Stimulated activated CD8-positive, alpha-beta memory T cell treated with anti-CD3 and anti-CD28 coated beads, Interleukin-4, amount 100 ng/mL, for 4 hours (primary cell): ENCODE measurements at regions not wholly inside any gene's neighbourhood (a gene's known extent, or its start where the extent isn't known, plus 50 kb on each side); places are given as distances from the start of the nearest gene placed in this dataset.

ENCODE experiments used
- DNase-seq, 2 donors: peaks; one replicate each; pipeline ENCODE4 v3.0.0-alpha.2; 2020; ENCODE audit warnings: low read depth in 2 of 2, low spot score in 1 of 2

- DNase-seq = no peak
Measured at GRCh38 chr6:148082044-148082443, 260.6 kb upstream of the SASH1 start.

DNA sequence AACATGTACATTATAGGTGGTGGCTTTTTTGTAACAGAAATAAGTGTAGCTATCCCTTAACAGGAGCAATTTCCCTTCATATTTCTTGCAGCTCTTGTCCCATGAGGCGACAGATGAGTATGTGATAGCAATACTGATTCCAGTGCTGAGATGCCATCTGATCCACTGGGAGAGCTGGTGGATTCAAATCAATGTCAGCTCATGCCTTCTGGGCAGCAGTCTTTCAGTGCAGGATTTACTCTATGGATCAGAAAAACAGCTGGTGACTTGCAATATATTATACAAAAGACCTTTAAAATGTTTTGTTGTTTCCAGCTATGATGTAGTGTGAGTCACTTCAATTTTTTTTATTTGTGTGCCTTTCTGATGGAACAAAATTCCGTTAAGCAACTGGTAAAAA is 259.9 kb upstream of the SASH1 start:
- no peak for DNase-seq

DNA sequence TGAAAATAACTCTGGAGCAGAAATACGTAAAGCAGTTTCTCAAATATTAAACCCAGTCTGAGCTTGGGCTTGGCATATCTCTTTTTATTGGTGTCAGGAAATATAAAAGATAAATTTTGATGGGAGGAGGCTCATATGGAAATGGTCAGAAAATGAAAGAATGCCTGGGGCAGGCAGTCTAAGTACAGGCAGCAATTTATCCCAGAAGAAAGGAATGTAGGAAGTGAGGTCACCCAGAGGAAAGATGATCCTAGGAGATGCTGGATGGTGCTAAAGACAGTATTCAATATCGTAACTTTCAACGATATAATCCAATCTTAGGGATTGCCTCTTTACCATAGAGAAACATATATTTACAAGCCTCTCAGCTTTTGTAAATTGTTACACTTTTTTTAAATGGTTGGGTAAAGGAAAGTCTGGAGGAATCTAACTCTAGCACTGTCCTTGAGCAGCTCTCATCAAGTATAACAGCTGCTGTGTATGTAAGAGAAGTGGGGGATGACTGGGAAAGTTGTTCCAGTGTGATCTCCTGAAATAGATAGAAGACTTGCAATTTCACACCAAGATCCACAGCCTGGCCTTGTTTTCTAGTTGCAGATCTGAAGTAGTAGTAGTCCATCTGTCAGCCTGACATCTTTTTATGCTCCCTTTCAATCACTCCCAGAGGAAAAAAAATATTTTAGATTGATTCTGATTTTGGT is 256.9 kb upstream of the SASH1 start:
- DNase-seq = no peak

GRCh38 chr6:148086386-148086785 is 256.3 kb upstream of the SASH1 start:
- no peak for DNase-seq

DNA sequence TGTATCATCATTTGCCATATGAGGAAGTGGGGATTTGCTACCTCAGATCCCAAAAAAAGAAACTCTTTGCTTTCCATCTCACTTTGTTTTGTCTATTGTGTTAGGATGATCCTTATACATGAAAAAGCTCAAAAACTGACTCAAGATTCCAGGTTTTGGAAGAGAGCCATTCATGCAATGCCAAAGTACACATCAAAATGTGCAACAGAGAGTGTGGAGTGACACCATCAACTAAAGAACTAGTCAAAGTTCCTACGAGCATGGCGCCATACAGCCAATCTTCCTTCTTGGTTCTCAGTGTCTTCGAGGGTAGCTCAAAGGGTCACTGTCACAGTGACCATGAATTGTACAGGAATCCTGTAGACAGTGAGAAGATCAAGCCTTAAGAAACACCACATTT is 255.8 kb upstream of the SASH1 start:
- DNase-seq = no peak

GRCh38 chr6:148087659-148088058 is 255.0 kb upstream of the SASH1 start:
- DNase-seq = no peak

DNA sequence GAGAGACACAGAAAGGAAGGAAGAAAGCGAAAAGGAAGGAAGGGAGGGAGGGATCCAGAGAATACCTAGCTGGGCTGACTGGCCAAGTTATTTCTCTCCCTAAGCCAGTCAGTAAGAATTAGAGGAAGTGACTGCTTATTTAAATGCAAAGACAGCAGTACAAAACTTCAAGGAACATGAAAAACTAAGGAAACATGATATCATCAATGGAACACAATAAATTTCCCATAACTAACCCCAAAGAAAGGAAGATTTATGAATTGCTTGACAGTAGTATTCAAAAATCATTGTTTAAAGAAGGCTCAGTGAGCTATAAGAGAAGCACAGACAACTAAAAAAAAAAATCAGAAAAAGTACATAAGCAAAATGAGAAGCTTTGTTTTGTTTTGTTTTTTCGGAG is 252.3 kb upstream of the SASH1 start:
- no peak for DNase-seq

GRCh38 chr6:148091394-148091793 is 251.2 kb upstream of the SASH1 start:
- no peak for DNase-seq

DNA sequence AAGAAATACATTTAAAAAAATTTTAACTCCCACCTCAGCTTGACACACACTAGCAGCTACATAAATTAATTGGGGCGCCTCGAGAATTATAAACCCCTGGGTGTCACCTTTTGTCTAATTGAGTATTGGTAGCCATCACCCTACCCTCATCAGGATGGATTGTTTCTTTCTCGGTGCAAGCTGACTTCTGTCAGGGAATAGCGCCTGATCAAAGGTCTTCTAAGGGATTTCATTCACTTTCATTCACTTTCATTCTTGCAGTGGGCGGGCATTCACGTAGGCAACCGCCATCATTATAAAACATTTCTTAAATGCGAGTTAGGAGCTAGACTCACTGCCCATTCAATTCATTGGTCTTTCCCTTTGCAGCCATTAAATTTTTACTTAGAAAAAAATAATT is 239.2 kb upstream of the SASH1 start:
- DNase-seq = no peak

DNA sequence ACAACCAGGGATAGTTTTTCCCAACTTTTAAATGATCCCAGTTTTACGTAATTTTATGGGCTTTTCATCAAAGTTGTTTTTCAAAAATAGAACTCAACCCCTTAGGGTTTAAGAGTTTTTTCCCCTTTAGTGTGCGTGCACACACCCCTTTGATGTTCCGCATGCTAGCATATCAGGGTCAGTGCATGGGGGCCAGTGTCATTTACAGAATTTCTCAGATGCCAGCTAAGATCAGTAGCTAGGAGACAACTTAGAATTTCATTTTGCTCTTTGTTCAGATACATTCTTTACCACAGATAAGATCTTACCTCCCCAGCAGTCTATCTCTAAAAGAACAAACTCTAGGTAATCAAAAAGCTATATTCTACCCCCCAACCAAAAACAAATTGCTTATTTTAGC is 238.5 kb upstream of the SASH1 start:
- DNase-seq = no peak

- DNase-seq = no peak
Measured at GRCh38 chr6:148105695-148106094, 236.9 kb upstream of the SASH1 start.

- no peak for DNase-seq
Measured at GRCh38 chr6:148107911-148108310, 234.7 kb upstream of the SASH1 start.

GRCh38 chr6:148109732-148110131 is 232.9 kb upstream of the SASH1 start:
- DNase-seq = no peak

- no peak for DNase-seq
Measured at GRCh38 chr6:148110925-148111324, 231.7 kb upstream of the SASH1 start.

- no peak for DNase-seq
Measured at GRCh38 chr6:148112851-148113319, 229.8 kb upstream of the SASH1 start.

- no peak for DNase-seq
Measured at GRCh38 chr6:148116001-148116400, 226.6 kb upstream of the SASH1 start.

DNA sequence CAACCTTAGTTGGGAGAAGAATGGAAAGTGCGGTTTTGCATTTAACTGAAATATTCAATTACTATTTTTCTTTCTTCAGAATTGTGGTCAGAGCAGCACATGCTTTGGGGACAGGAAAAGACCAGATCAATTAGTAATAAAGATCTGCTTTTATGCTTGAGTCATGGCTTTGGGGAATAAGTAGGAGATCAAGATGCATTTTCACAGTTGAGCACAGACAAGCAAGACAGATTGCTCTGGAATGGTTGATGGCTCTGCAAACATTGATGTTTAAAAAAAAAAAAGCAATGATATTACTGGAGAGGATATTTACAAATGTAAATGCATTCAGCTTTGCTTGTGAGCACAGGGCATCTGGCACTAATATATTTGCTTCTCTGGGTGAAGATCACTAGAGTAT is 224.4 kb upstream of the SASH1 start:
- DNase-seq = no peak

GRCh38 chr6:148128014-148128730 is 214.5 kb upstream of the SASH1 start:
- DNase-seq = no peak

- no peak for DNase-seq
Measured at GRCh38 chr6:148134592-148134991, 208.0 kb upstream of the SASH1 start.

DNA sequence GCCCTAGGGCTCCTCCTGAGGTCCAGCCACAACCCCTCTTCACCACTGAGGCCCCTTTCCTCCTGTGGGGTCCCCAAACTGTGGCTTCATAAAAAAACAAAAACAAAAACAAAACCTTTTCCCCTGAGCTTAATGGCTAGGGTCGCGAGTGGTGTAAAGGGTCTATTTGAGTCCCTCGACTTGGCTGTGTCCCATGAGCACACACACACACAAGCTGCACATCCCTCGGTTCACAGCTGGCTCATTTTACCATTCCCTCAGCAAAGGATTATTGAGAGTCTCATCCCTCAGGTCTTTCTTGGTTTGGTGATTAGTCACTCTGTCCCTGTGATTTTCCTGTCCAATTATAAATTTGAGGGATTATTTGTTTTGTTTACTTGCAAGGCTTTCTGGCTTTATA is 206.1 kb upstream of the SASH1 start:
- DNase-seq = no peak

DNA sequence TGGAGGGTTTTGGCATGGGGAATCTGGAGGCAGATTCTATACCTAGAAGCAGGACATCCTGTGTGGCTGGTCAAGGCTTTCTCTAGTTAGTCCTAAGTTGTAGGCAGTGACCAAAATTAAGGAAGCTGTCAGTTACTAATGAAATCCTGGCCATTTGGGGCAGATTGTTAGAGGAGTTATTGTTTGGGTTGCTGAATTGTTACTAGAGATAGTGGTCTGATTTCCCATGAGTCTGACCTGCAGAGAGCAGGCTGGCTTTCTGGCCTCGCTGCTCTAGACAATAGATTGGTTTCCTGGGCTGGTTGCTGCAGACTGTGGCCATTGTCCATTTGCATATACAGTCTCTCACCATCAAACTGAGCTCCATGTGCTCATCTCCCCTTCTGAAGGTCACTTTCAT is 205.0 kb upstream of the SASH1 start:
- DNase-seq = no peak

DNA sequence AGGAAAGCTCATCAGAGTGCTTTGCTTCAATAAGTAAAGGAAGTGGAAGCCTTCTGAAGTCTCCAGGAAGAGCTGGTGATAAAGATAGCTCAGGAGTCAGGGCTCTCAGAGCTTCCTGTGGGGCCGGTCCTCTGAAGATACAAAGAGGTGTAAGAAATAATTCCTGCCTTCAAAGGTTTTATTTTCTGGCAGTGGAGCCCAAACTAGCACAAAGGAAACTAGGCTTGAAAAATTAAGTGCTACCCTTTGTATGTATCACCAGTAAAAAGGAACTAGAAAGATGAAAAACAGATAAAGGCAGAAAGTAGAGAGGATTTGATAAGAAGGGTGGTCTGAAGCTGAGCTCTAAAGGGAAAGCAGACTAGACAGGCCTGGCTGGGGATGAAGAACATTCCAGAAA is 204.1 kb upstream of the SASH1 start:
- no peak for DNase-seq
